Fibroblast of lung (primary cell): ENCODE measurements at regions not wholly inside any gene's neighbourhood (a gene's known extent, or its start where the extent isn't known, plus 50 kb on each side); places are given as distances from the start of the nearest gene placed in this dataset.

Source experiments
- DNase-seq, 2 donors: peaks; one replicate each; pipeline versions ENCODE4 v3.0.0 to v3.0.0-alpha.2; 2010; ENCODE audit warnings: low read depth in 2 of 2
- H2AFZ ChIP-seq: 2 replicates; pipeline ENCODE4 v1.5.1; 2012; ENCODE audit warnings: low read length, control low read depth, inconsistent platforms
- H3K27ac ChIP-seq: 2 replicates; pipeline ENCODE4 v1.5.1; 2011; ENCODE audit warnings: low read length, control low read depth; ENCODE audit not compliant: insufficient read depth
- H3K27me3 ChIP-seq: 2 replicates; pipeline ENCODE4 v1.5.1; 2011; ENCODE audit warnings: mild to moderate bottlenecking, low read length; ENCODE audit not compliant: control insufficient read depth, insufficient read depth
- H3K36me3 ChIP-seq: 2 replicates; pipeline ENCODE4 v1.5.1; 2011; ENCODE audit warnings: low read length; ENCODE audit not compliant: control insufficient read depth, insufficient read depth
- H3K4me1 ChIP-seq: 2 replicates; pipeline ENCODE4 v1.5.1; 2011; ENCODE audit warnings: low read length; ENCODE audit not compliant: control insufficient read depth, insufficient read depth; ENCODE audit errors: extremely low read depth
- H3K4me2 ChIP-seq: 2 replicates; pipeline ENCODE4 v1.5.1; 2011; ENCODE audit warnings: low read length, control low read depth; ENCODE audit not compliant: insufficient read depth; ENCODE audit errors: extremely low read depth
- H3K4me3 ChIP-seq, 4 experiments: fragments of 200-600 bp in 1 of 4; sonication (generic) in 1 of 4; replicated peaks in 1 of 4; 2 replicates each; pipeline ENCODE4 v1.5.1; 2011 to 2016; ENCODE audit warnings: low read length in 4 of 4, low read depth in 3 of 4, mild to moderate bottlenecking in 3 of 4, control low read depth in 2 of 4, inconsistent platforms in 1 of 4, mixed read lengths in 1 of 4; ENCODE audit not compliant: insufficient read depth in 1 of 4; ENCODE audit errors: control extremely low read depth in 1 of 4
- H3K79me2 ChIP-seq: 2 replicates; pipeline ENCODE4 v1.5.1; 2012; ENCODE audit warnings: mild to moderate bottlenecking, low read length, inconsistent platforms; ENCODE audit not compliant: control insufficient read depth, insufficient read depth
- H3K9ac ChIP-seq: 2 replicates; pipeline ENCODE4 v1.5.1; 2011; ENCODE audit warnings: mild to moderate bottlenecking, low read length, control low read depth; ENCODE audit not compliant: insufficient read depth
- H3K9me3 ChIP-seq: 2 replicates; pipeline ENCODE4 v1.5.1; 2012; ENCODE audit warnings: low read depth, low read length; ENCODE audit not compliant: control insufficient read depth, insufficient read depth
- H4K20me1 ChIP-seq: 2 replicates; pipeline ENCODE4 v1.5.1; 2011; ENCODE audit warnings: low read length; ENCODE audit not compliant: control insufficient read depth, insufficient read depth; ENCODE audit errors: extremely low read depth
- CTCF ChIP-seq, 2 donors: IDR thresholded peaks in 1 of 2; conservative IDR thresholded peaks in 1 of 2; 1 replicate in 1 of 2; 2 replicates in 1 of 2; pipeline ENCODE4 v1.5.1; 2011 to 2012; ENCODE audit warnings: low read length in 2 of 2, control low read depth in 1 of 2, inconsistent platforms in 1 of 2, low read depth in 1 of 2, mild to moderate bottlenecking in 1 of 2
- EZH2 ChIP-seq: IDR thresholded peaks from 2 replicates; pipeline ENCODE4 v1.5.1; 2012; ENCODE audit warnings: low read length, control low read depth, mild to moderate bottlenecking; ENCODE audit errors: missing control alignments

- Histone ChIP-seq H3K36me3 (no peaks in the 10 kb centered on the region), H3K9me3 (no peaks in the 10 kb centered on the region), H3K9ac (no peak overlapping the region), H3K4me1 (no peaks in the 10 kb centered on the region), H3K4me3 (no peak overlapping the region), H3K4me2 (no peak overlapping the region), H3K79me2 (no peaks in the 10 kb centered on the region), H2AFZ (no peak overlapping the region), H3K27ac (no peak overlapping the region), H3K27me3 (no peaks in the 10 kb centered on the region), H4K20me1 (no peaks in the 10 kb centered on the region)
- no peak for DNase-seq
- TF ChIP-seq EZH2 = no peak
Measured at GRCh38 chr7:70846208-70846607, 285.7 kb upstream of the GALNT17 start.

GRCh38 chr7:70849580-70850235 lies 282.2 kb upstream of the GALNT17 start:
- Histone ChIP-seq H3K9me3 (no peaks in the 10 kb centered on the region), H3K36me3 (no peaks in the 10 kb centered on the region), H3K4me2 (no peak overlapping the region), H3K79me2 (no peaks in the 10 kb centered on the region), H3K4me1 (no peaks in the 10 kb centered on the region), H2AFZ (no peak overlapping the region), H3K4me3 (no peak overlapping the region), H3K9ac (no peak overlapping the region), H3K27me3 (no peaks in the 10 kb centered on the region), H3K27ac (no peak overlapping the region), H4K20me1 (no peaks in the 10 kb centered on the region)
- DNase-seq = no peak
- TF ChIP-seq CTCF (conservative IDR thresholded peaks at IDR 0.05 in 1 of 2, IDR thresholded peaks at IDR 0.05 in 1 of 2; ENCODE audit: low read depth in 1 of 2, low read length in 2 of 2) = no peak
- no peak for TF ChIP-seq EZH2

GRCh38 chr7:70855373-70855772 lies 276.6 kb upstream of the GALNT17 start:
- Histone ChIP-seq H3K9ac (no peak overlapping the region), H3K27me3 (no peaks in the 10 kb centered on the region), H3K9me3 (no peaks in the 10 kb centered on the region), H3K27ac (no peak overlapping the region), H3K36me3 (no peaks in the 10 kb centered on the region), H2AFZ (no peak overlapping the region), H3K4me2 (no peak overlapping the region), H3K79me2 (no peaks in the 10 kb centered on the region), H3K4me3 (no peak overlapping the region), H3K4me1 (no peaks in the 10 kb centered on the region), H4K20me1 (no peaks in the 10 kb centered on the region)
- no peak for DNase-seq
- TF ChIP-seq CTCF (conservative IDR thresholded peaks at IDR 0.05 in 1 of 2, IDR thresholded peaks at IDR 0.05 in 1 of 2; ENCODE audit: low read depth in 1 of 2, low read length in 2 of 2) (no peak), EZH2 (no peak)
